Mononuclear cell (primary cell): ENCODE measurements at regions not wholly inside any gene's neighbourhood (a gene's known extent, or its start where the extent isn't known, plus 50 kb on each side); places are given as distances from the start of the nearest gene placed in this dataset.

Experiments used
- H3K27me3 ChIP-seq: 2 replicates; pipeline ENCODE4 v1.6.0; 2011; ENCODE audit warnings: low read length, control low read depth; ENCODE audit not compliant: insufficient read depth
- H3K4me1 ChIP-seq: 2 replicates; pipeline ENCODE4 v1.5.1; 2011; ENCODE audit warnings: mild to moderate bottlenecking, low read length, control low read depth; ENCODE audit not compliant: insufficient read depth
- H3K4me3 ChIP-seq: 2 replicates; pipeline ENCODE4 v1.5.1; 2011; ENCODE audit warnings: mild to moderate bottlenecking, low read length, moderate library complexity
- H3K9me3 ChIP-seq: 2 replicates; pipeline ENCODE4 v1.5.1; 2011; ENCODE audit warnings: low read depth, mild to moderate bottlenecking, control low read depth, low read length

DNA sequence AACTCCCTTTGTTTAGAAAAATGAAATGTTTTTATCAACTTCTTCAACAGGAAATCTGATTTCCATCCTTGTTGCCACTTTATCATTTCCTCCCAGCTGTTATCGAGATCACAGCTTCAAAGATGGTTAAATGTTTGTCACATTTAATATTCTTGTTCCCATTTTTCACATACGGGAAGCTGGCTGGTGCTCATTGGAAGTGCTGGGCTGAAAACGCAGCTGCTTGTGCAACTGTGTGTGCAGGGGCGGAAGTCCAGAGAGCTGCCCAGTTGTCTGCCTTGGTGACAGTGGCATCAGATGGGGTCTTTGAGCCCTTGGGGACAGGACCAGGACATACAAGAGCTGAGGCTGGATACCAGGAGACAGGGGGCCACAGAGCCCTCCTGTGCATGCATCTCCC, 549.2 kb upstream of the CDH11 start:
- Histone ChIP-seq H3K27me3 (no peaks in the 10 kb centered on the region), H3K9me3 (no peaks in the 10 kb centered on the region), H3K4me1 (no peaks in the 10 kb centered on the region), H3K4me3 (no peak overlapping the region)

DNA sequence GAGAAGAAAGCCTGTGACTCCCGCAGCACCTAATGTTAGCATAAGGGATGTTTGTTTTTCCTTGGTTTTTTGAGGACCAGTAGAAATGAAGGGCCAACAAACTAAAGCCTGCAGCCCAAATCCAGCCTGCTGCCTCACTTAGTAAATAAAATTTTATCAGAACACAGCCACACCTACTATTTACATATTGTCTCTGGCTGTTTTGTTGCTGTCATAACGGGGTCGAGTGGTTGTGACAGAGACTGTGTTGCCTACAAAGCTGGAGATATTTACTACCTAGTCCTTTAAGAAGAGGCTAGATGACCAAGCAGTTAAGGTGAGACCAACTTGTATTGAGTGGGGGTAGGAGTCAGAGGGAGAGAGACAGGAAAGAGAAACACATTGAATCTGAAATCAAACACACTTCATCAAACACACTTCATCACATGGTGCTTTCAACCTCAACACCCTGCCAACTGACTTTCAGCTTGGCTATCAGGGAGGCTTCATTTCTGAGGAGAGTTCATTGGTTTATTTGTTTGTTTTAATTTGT, 546.3 kb upstream of the CDH11 start:
- no peak overlapping the region for H3K4me3 ChIP-seq
- H3K9me3 ChIP-seq = no peaks in the 10 kb centered on the region
- H3K4me1 ChIP-seq = no peaks in the 10 kb centered on the region
- no peaks in the 10 kb centered on the region for H3K27me3 ChIP-seq

DNA sequence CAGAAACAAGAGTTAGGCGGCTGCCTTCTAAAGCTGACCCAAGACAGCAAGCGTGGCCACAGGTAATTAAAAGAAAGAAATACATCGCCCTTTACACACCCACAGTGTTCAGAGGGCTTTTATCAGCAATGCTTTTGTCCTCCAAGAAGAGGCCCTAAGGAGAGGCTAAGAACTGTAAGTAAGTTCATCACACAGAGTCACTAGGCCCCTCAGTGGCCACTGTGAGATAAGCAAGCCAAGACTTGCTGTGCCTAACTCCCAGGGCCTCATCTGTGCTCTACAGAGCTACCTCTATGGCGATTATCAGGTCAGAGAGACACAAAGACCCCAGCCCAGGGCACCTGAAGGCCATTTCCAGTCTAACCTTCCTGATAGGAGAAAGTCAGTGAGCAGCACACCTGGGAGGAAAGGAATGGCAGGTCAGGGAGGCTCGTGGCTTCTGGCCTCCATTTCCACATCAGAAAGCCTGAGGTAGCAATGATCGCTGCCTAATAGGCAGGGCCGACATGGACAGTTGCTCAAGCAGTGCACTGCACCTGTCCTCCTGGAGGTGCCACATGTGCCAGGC, 545.2 kb upstream of the CDH11 start:
- Histone ChIP-seq H3K4me3 (no peak overlapping the region), H3K4me1 (no peaks in the 10 kb centered on the region), H3K9me3 (no peaks in the 10 kb centered on the region), H3K27me3 (no peaks in the 10 kb centered on the region)

DNA sequence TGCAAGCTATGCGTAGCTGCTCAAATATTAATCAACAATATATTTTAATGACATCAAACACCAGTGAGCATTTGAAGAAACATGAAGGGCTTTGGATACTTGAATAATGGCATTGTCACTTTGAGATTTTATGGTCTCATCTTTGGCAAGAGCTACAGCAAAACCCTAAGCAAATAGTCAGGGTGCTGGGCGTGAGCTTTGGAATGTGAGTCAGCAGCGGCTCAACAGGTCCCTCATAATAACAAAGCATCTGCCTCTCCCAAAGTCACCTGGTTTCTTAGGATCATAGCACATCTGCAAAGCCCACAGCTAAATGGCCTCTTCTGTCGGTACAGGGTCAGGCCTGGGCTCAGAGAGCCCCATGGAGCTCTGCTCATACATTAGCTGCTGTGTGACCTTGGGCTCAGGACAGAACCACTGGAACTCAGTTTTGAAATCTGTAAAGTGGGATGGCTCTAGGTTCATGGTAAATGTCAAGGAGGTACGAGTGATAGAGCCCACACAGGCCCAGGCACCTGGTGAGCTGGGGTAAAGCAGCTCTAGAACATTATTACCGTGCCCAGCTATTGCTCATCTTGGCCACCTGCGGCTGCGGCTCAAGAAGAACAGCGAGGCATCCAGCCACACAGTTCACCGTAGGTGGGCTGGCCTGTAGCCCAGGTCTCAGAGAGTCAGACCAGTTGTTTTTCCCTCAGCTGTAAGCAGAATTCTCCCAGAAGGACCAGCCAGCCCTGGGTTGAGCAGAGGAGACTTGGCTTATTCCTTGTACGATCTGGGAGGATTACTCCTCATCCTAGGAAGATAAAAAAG, 544.5 kb upstream of the CDH11 start:
- H3K9me3 ChIP-seq = no peaks in the 10 kb centered on the region
- no peaks in the 10 kb centered on the region for H3K4me1 ChIP-seq
- no peaks in the 10 kb centered on the region for H3K27me3 ChIP-seq
- no peak overlapping the region for H3K4me3 ChIP-seq

DNA sequence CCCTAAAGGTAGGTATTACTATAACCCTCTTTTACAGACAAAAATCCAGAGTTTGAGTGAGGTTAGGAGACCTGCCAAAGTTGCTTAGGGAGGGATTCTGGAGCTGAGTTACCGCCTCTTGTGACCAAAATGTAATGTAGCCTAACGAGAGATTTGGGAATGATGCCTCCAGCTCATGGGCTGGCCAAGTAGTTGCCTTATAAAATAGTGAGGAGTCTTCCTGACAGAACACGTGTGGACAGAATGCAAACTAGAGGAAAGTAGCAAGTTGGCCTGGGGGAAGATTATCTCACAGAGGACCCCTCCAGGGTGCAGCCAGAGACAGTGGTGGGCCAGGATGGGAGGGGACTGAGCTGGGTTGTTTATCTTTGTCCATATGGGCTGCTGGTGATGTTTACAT, 543.7 kb upstream of the CDH11 start:
- no peak overlapping the region for H3K4me3 ChIP-seq
- H3K4me1 ChIP-seq = no peaks in the 10 kb centered on the region
- no peaks in the 10 kb centered on the region for H3K27me3 ChIP-seq
- H3K9me3 ChIP-seq = no peaks in the 10 kb centered on the region

DNA sequence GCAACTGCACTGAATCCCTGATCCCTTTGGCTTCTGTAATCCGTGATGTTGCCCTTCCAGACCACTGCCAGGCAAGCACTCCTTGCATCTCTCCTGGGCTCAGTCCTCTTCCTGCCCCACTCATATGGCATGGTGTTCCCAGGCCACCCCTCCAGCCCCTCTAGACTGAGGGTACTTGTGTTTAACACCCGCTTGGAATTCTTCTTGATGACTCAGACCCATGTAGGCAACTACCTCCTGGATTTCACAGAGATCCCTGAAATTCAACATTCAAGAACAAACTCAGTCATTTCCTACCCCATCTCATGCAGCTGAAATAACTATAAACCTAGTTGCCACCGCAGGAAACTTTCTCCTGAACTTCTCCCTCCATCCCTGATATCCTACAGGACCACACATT, 541.9 kb upstream of the CDH11 start:
- H3K4me3 ChIP-seq = no peak overlapping the region
- no peaks in the 10 kb centered on the region for H3K27me3 ChIP-seq
- no peaks in the 10 kb centered on the region for H3K4me1 ChIP-seq
- H3K9me3 ChIP-seq = no peaks in the 10 kb centered on the region

DNA sequence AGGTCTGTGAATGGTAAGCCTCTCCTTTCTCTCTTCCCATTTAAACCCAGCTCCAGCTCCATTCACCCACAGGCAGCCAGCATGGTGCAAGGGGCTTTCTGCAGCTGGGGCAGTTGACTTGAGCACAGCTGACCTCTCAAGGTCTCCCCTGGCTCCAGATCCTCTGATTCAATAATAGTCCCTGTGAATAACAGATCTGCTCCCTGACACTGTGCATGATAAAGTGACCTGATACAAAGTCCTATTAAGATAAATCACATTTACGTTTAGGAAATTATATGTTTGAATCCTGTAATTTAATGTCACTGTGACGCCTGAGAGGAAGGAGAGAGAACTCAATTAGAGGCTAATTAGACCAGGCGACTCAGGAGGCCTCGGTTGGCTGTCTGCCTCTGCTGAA, 540.4 kb upstream of the CDH11 start:
- Histone ChIP-seq H3K9me3 (no peaks in the 10 kb centered on the region), H3K4me1 (no peaks in the 10 kb centered on the region), H3K27me3 (no peaks in the 10 kb centered on the region)

DNA sequence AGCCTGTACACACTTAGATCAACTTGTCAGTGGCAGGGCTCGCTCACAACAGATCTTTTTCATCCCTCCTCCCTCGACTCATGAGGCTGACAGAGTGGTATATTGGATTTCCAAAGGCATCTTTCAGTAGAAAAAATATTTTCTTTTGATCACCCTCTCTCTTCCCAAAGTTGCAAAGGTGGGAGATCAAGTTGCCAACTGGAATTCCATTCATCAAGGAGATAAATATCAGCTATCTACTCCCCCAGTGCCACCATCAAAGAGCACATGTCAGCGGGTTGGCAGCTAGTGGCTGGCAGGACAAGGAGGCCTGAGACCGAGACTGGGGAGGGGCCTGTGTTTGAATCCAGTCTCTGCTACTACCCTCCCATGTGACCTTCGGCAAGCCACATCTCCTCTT, 539.7 kb upstream of the CDH11 start:
- no peaks in the 10 kb centered on the region for H3K27me3 ChIP-seq
- no peak overlapping the region for H3K4me3 ChIP-seq

More for the DNA sequence above, 540.4 kb upstream of the CDH11 start:
- no peak overlapping the region for H3K4me3 ChIP-seq

DNA sequence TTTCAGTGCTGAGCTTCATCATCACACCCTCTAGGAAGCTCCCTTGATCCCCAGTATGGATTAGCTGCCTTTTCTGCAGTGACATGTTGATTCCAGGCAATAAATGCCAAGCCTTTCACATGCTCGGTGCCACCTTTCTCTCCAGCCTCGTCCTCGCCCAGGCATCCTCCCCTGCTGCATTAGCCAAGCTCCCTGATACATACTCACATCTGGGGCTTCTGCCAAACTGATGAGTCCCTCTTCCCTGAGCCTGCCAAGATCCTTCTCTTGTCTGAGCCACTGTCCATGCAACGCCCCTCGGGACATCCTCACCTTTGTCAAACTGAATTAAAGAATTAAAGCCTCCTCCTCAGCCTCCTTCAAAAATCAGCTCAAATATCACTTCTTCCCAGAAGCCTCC, 538.5 kb upstream of the CDH11 start:
- H3K4me1 ChIP-seq = no peaks in the 10 kb centered on the region
- no peaks in the 10 kb centered on the region for H3K9me3 ChIP-seq
- H3K27me3 ChIP-seq = no peaks in the 10 kb centered on the region
- no peak overlapping the region for H3K4me3 ChIP-seq

More for the DNA sequence above, 539.7 kb upstream of the CDH11 start:
- H3K4me1 ChIP-seq = no peaks in the 10 kb centered on the region
- H3K9me3 ChIP-seq = no peaks in the 10 kb centered on the region

DNA sequence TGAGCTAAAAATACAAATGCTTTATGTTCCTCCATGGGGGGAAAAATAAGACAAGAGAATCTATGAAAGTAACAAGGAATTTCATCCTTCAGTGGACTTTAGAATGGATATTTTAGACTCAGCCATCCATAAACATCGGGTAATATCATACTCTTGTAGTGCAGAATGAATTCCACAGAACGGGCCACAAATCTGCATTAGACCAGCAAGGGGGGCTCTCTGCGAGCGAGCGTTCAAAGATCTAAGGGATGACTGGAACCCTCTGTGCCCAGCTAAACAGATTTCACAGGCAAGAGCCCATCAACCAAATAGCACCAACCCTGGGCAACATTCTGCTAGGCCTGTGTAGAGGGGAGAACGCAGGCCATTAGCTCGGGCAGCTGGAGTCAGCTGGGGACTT, 537.9 kb upstream of the CDH11 start:
- Histone ChIP-seq H3K27me3 (no peaks in the 10 kb centered on the region), H3K9me3 (no peaks in the 10 kb centered on the region), H3K4me1 (no peaks in the 10 kb centered on the region), H3K4me3 (no peak overlapping the region)

DNA sequence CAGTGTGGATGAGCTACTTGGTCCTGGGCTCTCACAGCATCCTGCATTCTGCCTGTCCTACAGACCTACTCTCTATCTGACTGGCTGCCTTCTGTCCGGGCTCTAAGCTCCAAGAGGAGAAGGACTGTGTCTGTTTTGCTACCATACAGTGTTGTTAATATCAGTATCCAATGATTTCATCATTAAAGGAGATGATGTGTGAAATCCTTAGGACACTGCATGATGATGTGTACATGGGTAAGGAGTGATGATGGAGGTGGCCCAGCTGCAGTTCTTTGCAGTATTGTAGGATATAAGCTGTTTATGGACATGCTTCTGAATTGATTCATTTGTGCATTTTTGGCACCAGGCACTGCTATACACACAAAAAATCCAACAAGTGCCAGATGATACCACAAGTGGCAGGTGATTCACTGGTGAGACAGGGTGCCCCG, 536.9 kb upstream of the CDH11 start:
- H3K4me3 ChIP-seq = no peak overlapping the region
- H3K9me3 ChIP-seq = no peaks in the 10 kb centered on the region
- no peaks in the 10 kb centered on the region for H3K27me3 ChIP-seq
- H3K4me1 ChIP-seq = no peaks in the 10 kb centered on the region

DNA sequence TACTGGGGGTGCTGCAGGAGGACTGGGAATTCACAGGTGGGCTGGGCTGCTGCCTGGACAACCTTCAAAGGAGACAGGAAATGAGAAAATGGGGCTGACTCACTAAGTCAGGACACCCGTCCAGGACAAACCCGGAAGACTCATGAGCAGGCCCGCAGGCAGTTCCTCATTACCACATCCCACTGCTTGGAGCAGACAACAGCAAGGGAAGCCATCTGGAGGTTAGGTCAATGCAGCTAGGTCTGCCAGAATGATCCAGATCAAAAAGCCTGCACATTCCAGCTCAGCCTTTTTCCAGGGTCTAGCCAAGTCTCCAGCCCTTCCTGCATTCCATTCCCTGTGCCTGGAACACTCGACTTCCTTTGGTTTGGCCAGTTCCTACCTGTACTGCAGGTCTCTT, 536.5 kb upstream of the CDH11 start:
- Histone ChIP-seq H3K4me1 (no peaks in the 10 kb centered on the region), H3K4me3 (no peak overlapping the region), H3K27me3 (no peaks in the 10 kb centered on the region), H3K9me3 (no peaks in the 10 kb centered on the region)

DNA sequence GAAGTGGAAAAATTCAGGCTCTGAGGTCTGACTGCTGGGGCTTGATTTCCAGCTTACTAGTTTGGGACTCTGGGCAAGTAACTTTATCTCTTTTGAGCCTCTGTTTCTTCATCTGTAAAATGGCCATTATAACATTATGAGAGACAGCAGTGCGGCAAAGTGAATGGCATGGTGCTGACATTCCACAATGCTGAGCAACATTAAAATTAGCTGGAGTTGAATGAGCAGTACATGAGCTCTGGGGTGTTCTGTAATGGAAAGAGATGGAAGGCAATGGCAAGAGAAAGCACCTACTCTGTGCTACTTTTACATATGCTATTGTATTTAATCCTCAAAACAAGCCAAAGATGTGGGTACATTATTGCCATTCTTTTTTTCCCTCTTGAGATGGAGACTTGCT, 535.7 kb upstream of the CDH11 start:
- H3K4me1 ChIP-seq = no peaks in the 10 kb centered on the region
- H3K9me3 ChIP-seq = no peaks in the 10 kb centered on the region
- no peaks in the 10 kb centered on the region for H3K27me3 ChIP-seq
- H3K4me3 ChIP-seq = no peak overlapping the region

DNA sequence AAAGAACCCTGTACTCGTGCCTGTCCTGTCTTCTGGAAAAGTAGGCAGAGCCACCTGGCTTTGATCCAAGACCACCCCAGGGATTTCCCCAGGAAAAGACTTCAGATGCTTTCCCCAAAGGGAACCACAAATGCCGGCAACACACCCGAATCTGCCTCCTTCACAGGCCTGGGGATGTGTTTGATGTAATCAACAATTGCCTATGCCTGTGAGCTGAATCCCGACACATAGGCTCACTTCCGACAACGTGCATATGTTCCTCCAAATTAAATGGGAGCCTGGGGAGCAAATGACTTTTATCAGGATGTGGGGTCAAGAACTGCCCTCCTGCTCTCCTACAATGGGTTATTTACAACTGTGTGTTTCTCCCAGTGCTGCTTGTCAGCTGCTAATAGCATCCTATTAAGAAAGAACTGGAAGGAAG, 535.2 kb upstream of the CDH11 start:
- H3K27me3 ChIP-seq = no peaks in the 10 kb centered on the region
- H3K4me1 ChIP-seq = no peaks in the 10 kb centered on the region
- H3K4me3 ChIP-seq = no peak overlapping the region
- no peaks in the 10 kb centered on the region for H3K9me3 ChIP-seq

DNA sequence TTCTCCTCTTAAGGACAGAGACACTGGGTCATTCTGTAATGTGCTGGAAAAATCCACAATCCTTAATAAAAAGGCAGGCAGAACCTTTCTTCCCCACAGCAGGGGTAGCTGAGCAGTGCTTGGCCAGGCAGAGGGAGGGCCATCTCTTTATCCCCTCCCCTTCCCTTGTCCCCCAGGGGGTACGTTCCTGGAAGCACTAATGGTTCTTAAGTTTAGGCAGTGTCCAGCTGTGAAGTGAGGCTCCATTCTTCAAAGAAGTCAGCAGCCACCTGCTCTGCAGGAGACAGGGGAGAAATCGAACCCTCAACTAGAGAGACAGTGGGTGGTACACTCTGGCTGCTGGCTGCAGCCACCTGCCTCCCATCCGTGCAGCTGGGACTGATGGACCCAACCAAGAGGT, 533.9 kb upstream of the CDH11 start:
- no peaks in the 10 kb centered on the region for H3K9me3 ChIP-seq
- H3K4me1 ChIP-seq = no peaks in the 10 kb centered on the region
- H3K27me3 ChIP-seq = no peaks in the 10 kb centered on the region
- no peak overlapping the region for H3K4me3 ChIP-seq

DNA sequence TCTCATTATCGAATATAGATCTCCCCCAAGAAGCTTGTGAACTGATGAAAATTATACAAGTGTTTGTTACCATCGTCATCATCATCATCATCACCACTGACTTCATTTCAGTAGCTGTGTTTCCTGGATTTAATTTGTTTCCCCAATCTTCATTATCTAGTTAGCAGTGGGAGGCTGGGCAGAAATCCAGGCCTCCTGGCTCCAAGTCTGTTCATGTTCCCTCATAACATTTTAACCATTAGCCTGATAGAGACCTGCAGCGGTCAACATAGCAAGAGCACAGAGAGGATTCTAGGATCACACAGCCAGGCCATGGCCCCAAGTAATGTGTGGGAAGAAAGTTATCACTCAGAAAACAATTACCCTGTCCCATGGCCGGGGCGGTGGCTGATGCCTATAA, 526.2 kb upstream of the CDH11 start:
- no peaks in the 10 kb centered on the region for H3K4me1 ChIP-seq
- no peaks in the 10 kb centered on the region for H3K9me3 ChIP-seq
- H3K4me3 ChIP-seq = no peak overlapping the region
- no peaks in the 10 kb centered on the region for H3K27me3 ChIP-seq
